ENCODE measurements at regions not wholly inside any gene's neighbourhood (a gene's known extent, or its start where the extent isn't known, plus 50 kb on each side); places are given as distances from the start of the nearest gene placed in this dataset.

- TF ChIP-seq, protein P1, sequence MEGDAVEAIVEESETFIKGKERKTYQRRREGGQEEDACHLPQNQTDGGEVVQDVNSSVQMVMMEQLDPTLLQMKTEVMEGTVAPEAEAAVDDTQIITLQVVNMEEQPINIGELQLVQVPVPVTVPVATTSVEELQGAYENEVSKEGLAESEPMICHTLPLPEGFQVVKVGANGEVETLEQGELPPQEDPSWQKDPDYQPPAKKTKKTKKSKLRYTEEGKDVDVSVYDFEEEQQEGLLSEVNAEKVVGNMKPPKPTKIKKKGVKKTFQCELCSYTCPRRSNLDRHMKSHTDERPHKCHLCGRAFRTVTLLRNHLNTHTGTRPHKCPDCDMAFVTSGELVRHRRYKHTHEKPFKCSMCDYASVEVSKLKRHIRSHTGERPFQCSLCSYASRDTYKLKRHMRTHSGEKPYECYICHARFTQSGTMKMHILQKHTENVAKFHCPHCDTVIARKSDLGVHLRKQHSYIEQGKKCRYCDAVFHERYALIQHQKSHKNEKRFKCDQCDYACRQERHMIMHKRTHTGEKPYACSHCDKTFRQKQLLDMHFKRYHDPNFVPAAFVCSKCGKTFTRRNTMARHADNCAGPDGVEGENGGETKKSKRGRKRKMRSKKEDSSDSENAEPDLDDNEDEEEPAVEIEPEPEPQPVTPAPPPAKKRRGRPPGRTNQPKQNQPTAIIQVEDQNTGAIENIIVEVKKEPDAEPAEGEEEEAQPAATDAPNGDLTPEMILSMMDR (IDR thresholded peaks at IDR 0.05) = no peak
- TF ChIP-seq EP300 (IDR thresholded peaks at IDR 0.05) (no peak), POLR2A (IDR thresholded peaks at IDR 0.05) (no peak), POLR2AphosphoS5 (IDR thresholded peaks at IDR 0.05) (no peak)
Observed at GRCh38 chr12:85509857-85510256, 229.8 kb downstream of the ALX1 start.
